Transverse colon (tissue), 4 donors: ENCODE measurements at regions not wholly inside any gene's neighbourhood (a gene's known extent, or its start where the extent isn't known, plus 50 kb on each side); places are given as distances from the start of the nearest gene placed in this dataset.

ENCODE experiments used
- EP300 ChIP-seq: sonication (generic); formaldehyde crosslinking; IDR thresholded peaks from one replicate; pipeline ENCODE4 v1.6.1; 2017; ENCODE audit warnings: antibody characterized with exemption, low read depth
- POLR2A ChIP-seq: fragments of 450-650 bp; IDR thresholded peaks from one replicate; pipeline ENCODE4 v1.6.1; 2016; ENCODE audit warnings: antibody characterized with exemption, mild to moderate bottlenecking, moderate library complexity
- POLR2AphosphoS5 ChIP-seq, 3 donors: sonication (generic); formaldehyde crosslinking; IDR thresholded peaks; one replicate each; pipeline ENCODE4 v1.6.1; 2016; ENCODE audit warnings: antibody characterized with exemption in 3 of 3
- TF ChIP-seq, protein P1 (sequence below), 5 experiments: fragments of 200-600 bp in 3 of 5; fragments of 450-650 bp in 2 of 5; sonication (generic) in 3 of 5; IDR thresholded peaks; 1 replicate in 2 of 5; 2 replicates in 3 of 5; pipeline ENCODE4 v1.5.1; 2016 to 2017; ENCODE audit warnings: antibody characterized with exemption in 5 of 5, inconsistent platforms in 3 of 5, mild to moderate bottlenecking in 2 of 5, moderate library complexity in 1 of 5

DNA sequence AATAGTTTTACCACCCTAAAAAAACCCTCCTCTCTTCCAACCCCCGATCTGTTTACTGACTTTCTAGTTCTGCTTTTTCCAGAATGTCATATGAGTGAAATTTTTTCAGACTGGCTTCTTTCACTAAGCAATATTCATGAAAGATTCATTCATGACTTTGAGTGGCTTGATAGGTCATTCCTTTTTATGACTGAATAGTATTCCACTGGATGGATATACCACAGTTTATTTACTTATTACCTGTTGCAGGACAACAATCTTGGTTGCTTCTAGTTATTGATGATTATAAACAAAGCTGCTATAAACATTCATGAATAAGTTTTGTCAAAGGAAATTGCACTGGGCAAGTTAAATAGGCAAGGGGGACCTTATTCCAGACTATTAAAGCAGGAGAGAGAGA is 264.2 kb downstream of the UTP18 start:
- TF ChIP-seq, protein P1, sequence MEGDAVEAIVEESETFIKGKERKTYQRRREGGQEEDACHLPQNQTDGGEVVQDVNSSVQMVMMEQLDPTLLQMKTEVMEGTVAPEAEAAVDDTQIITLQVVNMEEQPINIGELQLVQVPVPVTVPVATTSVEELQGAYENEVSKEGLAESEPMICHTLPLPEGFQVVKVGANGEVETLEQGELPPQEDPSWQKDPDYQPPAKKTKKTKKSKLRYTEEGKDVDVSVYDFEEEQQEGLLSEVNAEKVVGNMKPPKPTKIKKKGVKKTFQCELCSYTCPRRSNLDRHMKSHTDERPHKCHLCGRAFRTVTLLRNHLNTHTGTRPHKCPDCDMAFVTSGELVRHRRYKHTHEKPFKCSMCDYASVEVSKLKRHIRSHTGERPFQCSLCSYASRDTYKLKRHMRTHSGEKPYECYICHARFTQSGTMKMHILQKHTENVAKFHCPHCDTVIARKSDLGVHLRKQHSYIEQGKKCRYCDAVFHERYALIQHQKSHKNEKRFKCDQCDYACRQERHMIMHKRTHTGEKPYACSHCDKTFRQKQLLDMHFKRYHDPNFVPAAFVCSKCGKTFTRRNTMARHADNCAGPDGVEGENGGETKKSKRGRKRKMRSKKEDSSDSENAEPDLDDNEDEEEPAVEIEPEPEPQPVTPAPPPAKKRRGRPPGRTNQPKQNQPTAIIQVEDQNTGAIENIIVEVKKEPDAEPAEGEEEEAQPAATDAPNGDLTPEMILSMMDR (IDR thresholded peaks at IDR 0.05), result no peak
- TF ChIP-seq EP300 (no peak), POLR2A (no peak), POLR2AphosphoS5 (IDR thresholded peaks at IDR 0.05) (no peak)
